ENCODE measurements at regions not wholly inside any gene's neighbourhood (a gene's known extent, or its start where the extent isn't known, plus 50 kb on each side); places are given as distances from the start of the nearest gene placed in this dataset.
"Not testable (repeated sequence)": the region's sequence is repeated elsewhere in the genome, so short reads cannot be mapped to it uniquely, and the experiment has no call there.

DNA sequence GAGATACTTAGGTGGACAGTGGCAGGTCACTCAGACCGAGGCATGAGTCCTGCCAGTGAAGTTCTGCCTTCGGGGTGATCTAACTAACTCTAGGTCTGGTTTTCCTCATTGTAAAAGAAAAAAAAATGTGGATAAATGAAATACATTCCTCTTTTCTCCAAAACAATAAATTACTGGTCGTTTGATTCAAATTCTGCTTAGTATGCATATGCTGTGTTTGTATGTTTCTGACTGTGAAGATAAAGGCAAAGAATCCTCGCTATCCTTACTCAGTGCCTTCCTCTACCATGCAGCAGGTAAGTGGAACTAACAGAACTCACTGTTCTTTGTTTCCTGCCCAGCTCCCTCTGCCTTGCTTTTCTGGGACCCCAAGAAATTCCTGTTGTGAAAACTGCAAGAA, 330.1 kb downstream of the SUCLG1 start:
- no peak for DNase-seq
- no peak overlapping the region for H3K4me2 ChIP-seq (ENCODE audit: insufficient read depth, low read length)
- no peaks in the 10 kb centered on the region for H3K79me2 ChIP-seq (ENCODE audit: insufficient read depth, low read length)
- no peaks in the 10 kb centered on the region for H4K20me1 ChIP-seq (ENCODE audit: insufficient read depth, low read length)
- H3K36me3 ChIP-seq (ENCODE audit: insufficient read depth, low read length) = no peaks in the 10 kb centered on the region
- H3K9me3 ChIP-seq (ENCODE audit: insufficient read depth, low read length, severe bottlenecking) = no peaks in the 10 kb centered on the region
- H3K27ac ChIP-seq (ENCODE audit: low read length) = no peak overlapping the region
- H3K9ac ChIP-seq (ENCODE audit: low read depth, low read length) = no peak overlapping the region
- no peaks in the 10 kb centered on the region for H3K27me3 ChIP-seq (ENCODE audit: insufficient read depth, low read length, poor library complexity)
- H3K4me1 ChIP-seq (ENCODE audit: insufficient read depth, low read length) = no peaks in the 10 kb centered on the region
- ATAC-seq (ENCODE audit: insufficient read depth, low read depth) = no peak
- no peak for TF ChIP-seq EZH2 (IDR thresholded peaks at IDR 0.05; ENCODE audit: borderline replicate concordance, low read depth, low read length, severe bottlenecking)
- TF ChIP-seq, protein P1, sequence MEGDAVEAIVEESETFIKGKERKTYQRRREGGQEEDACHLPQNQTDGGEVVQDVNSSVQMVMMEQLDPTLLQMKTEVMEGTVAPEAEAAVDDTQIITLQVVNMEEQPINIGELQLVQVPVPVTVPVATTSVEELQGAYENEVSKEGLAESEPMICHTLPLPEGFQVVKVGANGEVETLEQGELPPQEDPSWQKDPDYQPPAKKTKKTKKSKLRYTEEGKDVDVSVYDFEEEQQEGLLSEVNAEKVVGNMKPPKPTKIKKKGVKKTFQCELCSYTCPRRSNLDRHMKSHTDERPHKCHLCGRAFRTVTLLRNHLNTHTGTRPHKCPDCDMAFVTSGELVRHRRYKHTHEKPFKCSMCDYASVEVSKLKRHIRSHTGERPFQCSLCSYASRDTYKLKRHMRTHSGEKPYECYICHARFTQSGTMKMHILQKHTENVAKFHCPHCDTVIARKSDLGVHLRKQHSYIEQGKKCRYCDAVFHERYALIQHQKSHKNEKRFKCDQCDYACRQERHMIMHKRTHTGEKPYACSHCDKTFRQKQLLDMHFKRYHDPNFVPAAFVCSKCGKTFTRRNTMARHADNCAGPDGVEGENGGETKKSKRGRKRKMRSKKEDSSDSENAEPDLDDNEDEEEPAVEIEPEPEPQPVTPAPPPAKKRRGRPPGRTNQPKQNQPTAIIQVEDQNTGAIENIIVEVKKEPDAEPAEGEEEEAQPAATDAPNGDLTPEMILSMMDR (IDR thresholded peaks at IDR 0.05; ENCODE audit: borderline replicate concordance, extremely low read depth, low read length, poor library complexity, severe bottlenecking) = no peak
- H2AFZ ChIP-seq (ENCODE audit: low read depth, low read length) = no peak overlapping the region
- H3K4me3 ChIP-seq (ENCODE audit: low read depth in 1 of 2, low read length in 2 of 2) = no peak overlapping the region

DNA sequence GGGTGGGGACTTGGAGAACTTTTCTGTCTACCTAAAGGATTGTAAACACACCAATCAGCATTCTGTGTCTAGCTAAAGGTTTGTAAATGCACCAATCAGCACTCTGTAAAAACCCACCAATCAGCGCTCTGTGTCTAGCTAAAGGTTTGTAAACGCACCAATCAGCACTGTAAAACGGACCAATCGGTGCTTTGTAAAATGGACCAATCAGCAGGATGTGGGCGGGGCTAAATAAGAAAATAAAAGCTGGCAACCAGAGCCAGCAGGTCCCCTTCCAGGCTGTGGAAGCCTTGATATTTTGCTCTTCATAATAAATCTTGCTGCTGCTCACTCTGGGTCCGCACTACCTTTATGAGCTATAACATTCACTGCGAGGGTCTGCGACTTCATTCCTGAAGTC, 331.3 kb downstream of the SUCLG1 start:
- not testable (repeated sequence) for H3K27me3 ChIP-seq (ENCODE audit: insufficient read depth, low read length, poor library complexity); H3K9me3 ChIP-seq (ENCODE audit: insufficient read depth, low read length, severe bottlenecking); H3K79me2 ChIP-seq (ENCODE audit: insufficient read depth, low read length); H3K4me2 ChIP-seq (ENCODE audit: insufficient read depth, low read length); ATAC-seq (ENCODE audit: insufficient read depth, low read depth); H4K20me1 ChIP-seq (ENCODE audit: insufficient read depth, low read length); H3K9ac ChIP-seq (ENCODE audit: low read depth, low read length); H3K36me3 ChIP-seq (ENCODE audit: insufficient read depth, low read length); H3K4me3 ChIP-seq (ENCODE audit: low read depth in 1 of 2, low read length in 2 of 2); DNase-seq; H2AFZ ChIP-seq (ENCODE audit: low read depth, low read length); H3K27ac ChIP-seq (ENCODE audit: low read length); H3K4me1 ChIP-seq (ENCODE audit: insufficient read depth, low read length)

DNA sequence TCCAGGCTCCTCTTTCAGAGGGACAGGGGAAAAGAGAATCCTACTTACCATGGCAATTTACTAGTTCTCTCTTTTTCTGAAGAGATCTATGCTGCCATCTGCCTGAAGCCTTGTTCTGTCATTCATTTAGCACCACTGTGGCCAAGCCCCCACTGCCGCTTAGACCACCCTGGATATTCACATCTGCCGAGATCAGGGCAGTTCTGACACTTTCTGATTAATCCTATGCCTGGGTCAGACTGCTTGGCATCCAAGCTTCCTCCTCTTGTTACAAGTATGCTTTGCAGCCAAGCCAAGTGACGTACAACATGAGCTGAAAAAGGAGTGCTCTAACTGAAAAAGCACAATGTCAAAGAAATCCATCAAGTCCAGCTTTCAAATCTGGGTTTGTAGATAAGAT, 332.6 kb downstream of the SUCLG1 start:
- H3K9me3 ChIP-seq (ENCODE audit: insufficient read depth, low read length, severe bottlenecking) = no peaks in the 10 kb centered on the region
- no peak overlapping the region for H2AFZ ChIP-seq (ENCODE audit: low read depth, low read length)
- H3K9ac ChIP-seq (ENCODE audit: low read depth, low read length) = no peak overlapping the region
- H3K4me2 ChIP-seq (ENCODE audit: insufficient read depth, low read length) = no peak overlapping the region
- DNase-seq (no peak), ATAC-seq (ENCODE audit: insufficient read depth, low read depth) (no peak)
- H3K27ac ChIP-seq (ENCODE audit: low read length) = no peak overlapping the region
- no peaks in the 10 kb centered on the region for H3K27me3 ChIP-seq (ENCODE audit: insufficient read depth, low read length, poor library complexity)
- no peaks in the 10 kb centered on the region for H4K20me1 ChIP-seq (ENCODE audit: insufficient read depth, low read length)
- no peaks in the 10 kb centered on the region for H3K4me1 ChIP-seq (ENCODE audit: insufficient read depth, low read length)
- no peaks in the 10 kb centered on the region for H3K36me3 ChIP-seq (ENCODE audit: insufficient read depth, low read length)
- H3K79me2 ChIP-seq (ENCODE audit: insufficient read depth, low read length) = no peaks in the 10 kb centered on the region
- no peak for TF ChIP-seq EZH2 (IDR thresholded peaks at IDR 0.05; ENCODE audit: borderline replicate concordance, low read depth, low read length, severe bottlenecking)
- TF ChIP-seq, protein P1 (IDR thresholded peaks at IDR 0.05; ENCODE audit: borderline replicate concordance, extremely low read depth, low read length, poor library complexity, severe bottlenecking) = no peak
- H3K4me3 ChIP-seq (ENCODE audit: low read depth in 1 of 2, low read length in 2 of 2) = no peak overlapping the region

DNA sequence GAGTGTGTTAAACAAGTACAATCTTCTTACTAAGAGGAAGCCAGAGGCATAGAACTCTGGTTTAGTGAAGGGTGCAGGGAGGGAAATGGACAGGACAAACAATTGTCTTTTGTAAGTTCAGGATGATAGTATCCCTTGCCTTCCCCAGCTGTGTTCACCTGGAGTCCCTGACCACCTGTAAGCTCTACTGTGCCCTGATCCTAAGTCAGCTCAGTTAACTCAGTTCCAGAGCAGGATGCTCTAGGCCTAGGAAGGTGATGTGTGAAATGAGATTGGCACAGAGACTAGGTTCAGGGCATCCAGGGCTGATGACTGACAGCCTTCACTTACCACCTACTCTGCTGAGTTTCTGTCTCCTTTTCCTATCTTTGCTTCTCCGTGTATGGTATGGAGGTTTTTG, 333.0 kb downstream of the SUCLG1 start:
- Histone ChIP-seq H3K4me1 (ENCODE audit: insufficient read depth, low read length) (no peaks in the 10 kb centered on the region), H3K4me3 (ENCODE audit: low read depth in 1 of 2, low read length in 2 of 2) (no peak overlapping the region), H3K9ac (ENCODE audit: low read depth, low read length) (no peak overlapping the region), H3K27me3 (ENCODE audit: insufficient read depth, low read length, poor library complexity) (no peaks in the 10 kb centered on the region), H3K4me2 (ENCODE audit: insufficient read depth, low read length) (no peak overlapping the region), H3K27ac (ENCODE audit: low read length) (no peak overlapping the region), H3K79me2 (ENCODE audit: insufficient read depth, low read length) (no peaks in the 10 kb centered on the region), H3K9me3 (ENCODE audit: insufficient read depth, low read length, severe bottlenecking) (no peaks in the 10 kb centered on the region), H2AFZ (ENCODE audit: low read depth, low read length) (no peak overlapping the region), H4K20me1 (ENCODE audit: insufficient read depth, low read length) (no peaks in the 10 kb centered on the region), H3K36me3 (ENCODE audit: insufficient read depth, low read length) (no peaks in the 10 kb centered on the region)
- DNase-seq (no peak), ATAC-seq (ENCODE audit: insufficient read depth, low read depth) (no peak)
- TF ChIP-seq, protein P1 (IDR thresholded peaks at IDR 0.05; ENCODE audit: borderline replicate concordance, extremely low read depth, low read length, poor library complexity, severe bottlenecking) = no peak
- TF ChIP-seq EZH2 (IDR thresholded peaks at IDR 0.05; ENCODE audit: borderline replicate concordance, low read depth, low read length, severe bottlenecking) = no peak
